ENCODE measurements at regions not wholly inside any gene's neighbourhood (a gene's known extent, or its start where the extent isn't known, plus 50 kb on each side); places are given as distances from the start of the nearest gene placed in this dataset.

DNA sequence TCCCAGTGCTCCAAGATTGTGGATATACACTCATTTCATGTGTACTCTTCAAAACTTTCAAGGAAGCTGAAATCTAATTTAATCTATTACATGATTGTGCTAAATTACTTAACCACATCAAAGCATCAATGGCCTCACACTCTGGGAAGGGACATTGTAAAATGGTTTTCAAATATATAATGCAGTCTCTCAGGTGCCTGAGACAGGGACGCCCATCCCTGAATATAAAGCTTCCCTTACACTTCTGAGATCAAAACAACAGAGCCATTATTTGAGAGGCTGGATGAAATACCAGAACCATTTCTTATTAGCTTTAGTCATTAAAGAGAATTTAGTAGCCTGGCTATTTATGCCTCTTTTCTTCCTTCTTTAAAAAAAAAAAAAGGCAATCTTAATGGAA, 259.2 kb upstream of the NFIA start:
- TF ChIP-seq, protein P1, sequence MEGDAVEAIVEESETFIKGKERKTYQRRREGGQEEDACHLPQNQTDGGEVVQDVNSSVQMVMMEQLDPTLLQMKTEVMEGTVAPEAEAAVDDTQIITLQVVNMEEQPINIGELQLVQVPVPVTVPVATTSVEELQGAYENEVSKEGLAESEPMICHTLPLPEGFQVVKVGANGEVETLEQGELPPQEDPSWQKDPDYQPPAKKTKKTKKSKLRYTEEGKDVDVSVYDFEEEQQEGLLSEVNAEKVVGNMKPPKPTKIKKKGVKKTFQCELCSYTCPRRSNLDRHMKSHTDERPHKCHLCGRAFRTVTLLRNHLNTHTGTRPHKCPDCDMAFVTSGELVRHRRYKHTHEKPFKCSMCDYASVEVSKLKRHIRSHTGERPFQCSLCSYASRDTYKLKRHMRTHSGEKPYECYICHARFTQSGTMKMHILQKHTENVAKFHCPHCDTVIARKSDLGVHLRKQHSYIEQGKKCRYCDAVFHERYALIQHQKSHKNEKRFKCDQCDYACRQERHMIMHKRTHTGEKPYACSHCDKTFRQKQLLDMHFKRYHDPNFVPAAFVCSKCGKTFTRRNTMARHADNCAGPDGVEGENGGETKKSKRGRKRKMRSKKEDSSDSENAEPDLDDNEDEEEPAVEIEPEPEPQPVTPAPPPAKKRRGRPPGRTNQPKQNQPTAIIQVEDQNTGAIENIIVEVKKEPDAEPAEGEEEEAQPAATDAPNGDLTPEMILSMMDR (IDR thresholded peaks at IDR 0.05; ENCODE audit: insufficient read depth, low read length, poor library complexity, severe bottlenecking), result no peak
- no peak for TF ChIP-seq EZH2phosphoT487 (conservative IDR thresholded peaks at IDR 0.05; ENCODE audit: low read length)

Data from SU-DHL-6 (cell line).